Panc1 (cell line): ENCODE measurements at regions not wholly inside any gene's neighbourhood (a gene's known extent, or its start where the extent isn't known, plus 50 kb on each side); places are given as distances from the start of the nearest gene placed in this dataset.
A peak's percentile ranks its signal among the peaks of the same experiment; 100 is the strongest.

Experiments used
- ATAC-seq: fragments of 200-7000 bp; cut with Tn5 transposase; 2 replicates; pipeline ENCODE4 v1.9.1; 2020; ENCODE audit warnings: mild to moderate bottlenecking, moderate library complexity
- BruUV-seq: library from RNA; stranded (reverse); fragments of 400-500 nt; replicated peaks from 2 replicates; lab custom pipeline; 2021; lab: Mats Ljungman, UMichigan
- CTCF ChIA-PET: fragments of 300-600 bp; sonication (Branson Sonifier 250); formaldehyde crosslinking; loops from one replicate; lab custom pipeline; 2022; ENCODE audit warnings: antibody characterized with exemption; lab: Charles Lee
- POLR2A ChIA-PET: fragments of 300-600 bp; sonication (Branson Sonifier 250); formaldehyde crosslinking; loops from one replicate; lab custom pipeline; 2022; ENCODE audit warnings: antibody characterized with exemption; lab: Charles Lee
- DNase-seq: peaks from one replicate; pipeline ENCODE4 v3.0.0-alpha.2; 2010; ENCODE audit warnings: low read depth, low spot score
- H3K27ac ChIP-seq: 2 replicates; pipeline ENCODE4 v1.5.1; 2011; ENCODE audit warnings: mild to moderate bottlenecking, low read length, inconsistent platforms
- H3K27me3 ChIP-seq: fragments of 200-500 bp; sonication (Bioruptor generic); 2 replicates; pipeline ENCODE4 v1.6.0; 2014; ENCODE audit warnings: low read length, inconsistent platforms; ENCODE audit not compliant: control insufficient read depth, insufficient read depth
- H3K36me3 ChIP-seq: fragments of 200-500 bp; sonication (Bioruptor generic); 2 replicates; pipeline ENCODE4 v1.5.1; 2014; ENCODE audit warnings: inconsistent platforms, mild to moderate bottlenecking, low read length, moderate library complexity; ENCODE audit not compliant: control insufficient read depth, insufficient read depth
- H3K4me1 ChIP-seq: 2 replicates; pipeline ENCODE4 v1.5.1; 2011; ENCODE audit warnings: inconsistent platforms, mild to moderate bottlenecking, low read length, moderate library complexity; ENCODE audit not compliant: control insufficient read depth, insufficient read depth
- H3K4me3 ChIP-seq, 2 experiments: 2 replicates each; pipeline ENCODE4 v1.5.1; 2011 to 2012; ENCODE audit warnings: low read depth in 2 of 2, low read length in 2 of 2, mild to moderate bottlenecking in 2 of 2, inconsistent platforms in 1 of 2, moderate library complexity in 1 of 2
- H3K9me3 ChIP-seq: fragments of 200-500 bp; sonication (Bioruptor generic); 2 replicates; pipeline ENCODE4 v1.5.1; 2014; ENCODE audit warnings: low read depth, mild to moderate bottlenecking, inconsistent platforms, low read length, moderate library complexity; ENCODE audit not compliant: control insufficient read depth, insufficient read depth
- POLR2AphosphoS5 ChIP-seq: IDR thresholded peaks from 2 replicates; pipeline ENCODE4 v1.6.1; 2012; ENCODE audit warnings: mild to moderate bottlenecking, low read depth, low read length, moderate library complexity
- SIN3A ChIP-seq: IDR thresholded peaks from 2 replicates; pipeline ENCODE4 v1.6.1; 2012; ENCODE audit warnings: low read depth, mild to moderate bottlenecking, low read length, moderate library complexity, borderline replicate concordance; ENCODE audit not compliant: insufficient read depth
- TCF7L2 ChIP-seq: IDR thresholded peaks from 2 replicates; pipeline ENCODE4 v1.6.1; 2011; ENCODE audit warnings: mild to moderate bottlenecking, low read depth, low read length, inconsistent platforms
- in situ Hi-C: cut with HindIII; loops from 2 replicates; pipeline ENCODE4 v1.10.0; 2016; ENCODE audit warnings: low sequenced_read_pairs, low pct_unique_long_range_greater_than_20kb
- intact Hi-C: fragments of 100-400 bp; cut with micrococcal nuclease; formaldehyde crosslinking; loops from one replicate; pipeline ENCODE4 v1.10.0; 2022; ENCODE audit not compliant: unreplicated experiment
- TF ChIP-seq, protein P1 (sequence below): fragments of 450-650 bp; IDR thresholded peaks from 2 replicates; pipeline ENCODE4 v1.5.1; 2017; ENCODE audit warnings: mild to moderate bottlenecking
- TF ChIP-seq, protein P2 (sequence below), 2 experiments: IDR thresholded peaks; 2 replicates each; pipeline ENCODE4 v1.6.1; 2011 to 2012; ENCODE audit warnings: low read depth in 2 of 2, control low read depth in 1 of 2, low read length in 1 of 2, mild to moderate bottlenecking in 1 of 2, moderate library complexity in 1 of 2; ENCODE audit not compliant: insufficient read depth in 1 of 2

DNA sequence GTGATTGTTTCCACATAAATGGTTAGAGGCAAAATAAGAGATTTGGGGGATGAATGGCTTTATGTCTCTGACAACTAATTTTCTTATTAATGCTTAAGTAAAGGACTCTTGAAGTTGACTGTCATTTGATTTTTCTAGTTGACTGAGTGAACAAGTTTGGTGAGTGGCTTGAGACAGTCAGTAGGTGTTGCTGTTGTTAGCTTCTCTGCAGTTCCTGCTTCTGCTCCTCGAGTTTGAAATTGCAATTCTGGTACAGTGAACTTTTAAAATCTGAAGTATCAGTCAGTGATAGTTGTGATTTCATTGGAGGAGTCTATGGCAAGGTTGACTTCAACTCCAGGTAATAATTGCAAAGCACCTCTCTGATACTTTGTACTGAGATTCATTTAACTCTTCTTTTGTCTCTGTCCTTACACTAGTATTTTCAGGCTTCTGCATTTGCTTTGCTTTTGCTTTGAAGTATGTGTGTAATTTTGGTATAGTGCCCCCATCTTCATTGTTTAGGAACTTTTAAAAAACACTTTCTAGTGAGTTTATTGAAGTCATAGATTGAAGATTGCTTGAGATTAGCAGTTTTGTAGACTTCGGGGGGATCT lies 415.5 kb downstream of the PCNX1 start:
- ChIA-PET CTCF (no interaction called here), POLR2A (no interaction called here)
- H3K4me3 ChIP-seq: no peak overlapping the region; a peak in 1 of 4 replicates
- no peaks in the 10 kb centered on the region for H3K27me3 ChIP-seq
- H3K27ac ChIP-seq: no peak overlapping the region
- intact Hi-C loops: loop anchor here (10.0 kb wide), 2 partner anchors 82 to 432 kb away; no protein-coding TSS in a partner anchor
- DNase-seq (peak; percentile 35), ATAC-seq (no peak)
- TF ChIP-seq POLR2AphosphoS5: no peak
- TF ChIP-seq, protein P1, sequence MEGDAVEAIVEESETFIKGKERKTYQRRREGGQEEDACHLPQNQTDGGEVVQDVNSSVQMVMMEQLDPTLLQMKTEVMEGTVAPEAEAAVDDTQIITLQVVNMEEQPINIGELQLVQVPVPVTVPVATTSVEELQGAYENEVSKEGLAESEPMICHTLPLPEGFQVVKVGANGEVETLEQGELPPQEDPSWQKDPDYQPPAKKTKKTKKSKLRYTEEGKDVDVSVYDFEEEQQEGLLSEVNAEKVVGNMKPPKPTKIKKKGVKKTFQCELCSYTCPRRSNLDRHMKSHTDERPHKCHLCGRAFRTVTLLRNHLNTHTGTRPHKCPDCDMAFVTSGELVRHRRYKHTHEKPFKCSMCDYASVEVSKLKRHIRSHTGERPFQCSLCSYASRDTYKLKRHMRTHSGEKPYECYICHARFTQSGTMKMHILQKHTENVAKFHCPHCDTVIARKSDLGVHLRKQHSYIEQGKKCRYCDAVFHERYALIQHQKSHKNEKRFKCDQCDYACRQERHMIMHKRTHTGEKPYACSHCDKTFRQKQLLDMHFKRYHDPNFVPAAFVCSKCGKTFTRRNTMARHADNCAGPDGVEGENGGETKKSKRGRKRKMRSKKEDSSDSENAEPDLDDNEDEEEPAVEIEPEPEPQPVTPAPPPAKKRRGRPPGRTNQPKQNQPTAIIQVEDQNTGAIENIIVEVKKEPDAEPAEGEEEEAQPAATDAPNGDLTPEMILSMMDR: peak; percentile 57; the same call in 1 of the 2 replicates
- H3K9me3 ChIP-seq: no peaks in the 10 kb centered on the region
- H3K36me3 ChIP-seq: no peaks in the 10 kb centered on the region; the same call in 1 of the 2 replicates
- peaks cover 32% of the 10 kb centered on the region for H3K4me1 ChIP-seq
- in situ Hi-C loops: no loop called here
- TSS peak; percentile 58 for BruUV-seq

DNA sequence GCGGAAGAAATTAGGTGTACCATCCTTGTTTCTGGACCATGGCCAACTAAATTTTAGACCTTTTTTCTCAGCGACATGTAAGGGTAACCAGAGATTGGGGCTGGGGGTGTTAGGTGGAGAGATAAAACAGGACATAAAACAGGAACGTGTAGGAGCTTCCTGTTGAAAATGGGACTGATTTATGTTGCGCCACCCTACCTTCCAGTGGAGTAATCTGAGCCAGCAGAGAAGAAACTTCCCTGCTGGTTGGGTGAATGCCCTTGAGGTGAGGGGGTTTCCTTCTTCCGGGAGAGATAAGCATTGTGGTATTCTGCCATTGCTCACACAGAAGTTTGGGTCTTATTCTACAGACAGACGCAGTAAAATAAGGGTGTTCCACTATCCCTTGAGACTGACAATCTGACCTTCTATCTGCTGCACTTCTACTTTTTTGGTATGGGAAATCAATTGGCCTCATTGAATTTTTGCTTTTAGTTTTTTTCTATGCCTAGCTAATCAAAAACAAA lies 417.6 kb downstream of the PCNX1 start:
- no peak for DNase-seq
- H3K9me3 ChIP-seq: no peaks in the 10 kb centered on the region
- no peak overlapping the region for H3K27ac ChIP-seq
- H3K27me3 ChIP-seq: no peaks in the 10 kb centered on the region
- intact Hi-C loops (loop anchor here (10.0 kb wide), 2 partner anchors 80 to 430 kb away; no protein-coding TSS in a partner anchor), in situ Hi-C loops (no loop called here)
- no peaks in the 10 kb centered on the region; the same call in 1 of the 2 replicates for H3K36me3 ChIP-seq
- no peak for TF ChIP-seq POLR2AphosphoS5
- TF ChIP-seq TCF7L2: no peak
- TF ChIP-seq, protein P1: no peak
- no peak for TF ChIP-seq SIN3A
- TF ChIP-seq, protein P2, sequence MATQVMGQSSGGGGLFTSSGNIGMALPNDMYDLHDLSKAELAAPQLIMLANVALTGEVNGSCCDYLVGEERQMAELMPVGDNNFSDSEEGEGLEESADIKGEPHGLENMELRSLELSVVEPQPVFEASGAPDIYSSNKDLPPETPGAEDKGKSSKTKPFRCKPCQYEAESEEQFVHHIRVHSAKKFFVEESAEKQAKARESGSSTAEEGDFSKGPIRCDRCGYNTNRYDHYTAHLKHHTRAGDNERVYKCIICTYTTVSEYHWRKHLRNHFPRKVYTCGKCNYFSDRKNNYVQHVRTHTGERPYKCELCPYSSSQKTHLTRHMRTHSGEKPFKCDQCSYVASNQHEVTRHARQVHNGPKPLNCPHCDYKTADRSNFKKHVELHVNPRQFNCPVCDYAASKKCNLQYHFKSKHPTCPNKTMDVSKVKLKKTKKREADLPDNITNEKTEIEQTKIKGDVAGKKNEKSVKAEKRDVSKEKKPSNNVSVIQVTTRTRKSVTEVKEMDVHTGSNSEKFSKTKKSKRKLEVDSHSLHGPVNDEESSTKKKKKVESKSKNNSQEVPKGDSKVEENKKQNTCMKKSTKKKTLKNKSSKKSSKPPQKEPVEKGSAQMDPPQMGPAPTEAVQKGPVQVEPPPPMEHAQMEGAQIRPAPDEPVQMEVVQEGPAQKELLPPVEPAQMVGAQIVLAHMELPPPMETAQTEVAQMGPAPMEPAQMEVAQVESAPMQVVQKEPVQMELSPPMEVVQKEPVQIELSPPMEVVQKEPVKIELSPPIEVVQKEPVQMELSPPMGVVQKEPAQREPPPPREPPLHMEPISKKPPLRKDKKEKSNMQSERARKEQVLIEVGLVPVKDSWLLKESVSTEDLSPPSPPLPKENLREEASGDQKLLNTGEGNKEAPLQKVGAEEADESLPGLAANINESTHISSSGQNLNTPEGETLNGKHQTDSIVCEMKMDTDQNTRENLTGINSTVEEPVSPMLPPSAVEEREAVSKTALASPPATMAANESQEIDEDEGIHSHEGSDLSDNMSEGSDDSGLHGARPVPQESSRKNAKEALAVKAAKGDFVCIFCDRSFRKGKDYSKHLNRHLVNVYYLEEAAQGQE (IDR thresholded peaks at IDR 0.05; ENCODE audit: insufficient read depth in 1 of 2, low read depth in 2 of 2, low read length in 1 of 2): no peak
- POLR2A ChIA-PET: no interaction called here
- no TSS peak for BruUV-seq
- peaks cover 29% of the 10 kb centered on the region for H3K4me1 ChIP-seq
- no peak overlapping the region for H3K4me3 ChIP-seq
- CTCF ChIA-PET: no interaction called here
- ATAC-seq: no peak
